Endothelial cell of umbilical vein (primary cell): ENCODE measurements at regions not wholly inside any gene's neighbourhood (a gene's known extent, or its start where the extent isn't known, plus 50 kb on each side); places are given as distances from the start of the nearest gene placed in this dataset.
"Not testable (repeated sequence)": the region's sequence is repeated elsewhere in the genome, so short reads cannot be mapped to it uniquely, and the experiment has no call there.

Experiments used
- BruUV-seq: library from RNA; stranded (reverse); fragments of 400-500 nt; replicated peaks from 2 replicates; lab custom pipeline; 2021; lab: Mats Ljungman, UMichigan
- CTCF ChIA-PET: fragments of 300-600, 350-600 bp; sonication (Branson Sonifier 250); formaldehyde crosslinking; loops from one replicate; lab custom pipeline; 2021; ENCODE audit warnings: antibody characterized with exemption, inconsistent platforms; lab: Charles Lee
- POLR2A ChIA-PET: fragments of 300-600, 350-600 bp; sonication (Branson Sonifier 250); formaldehyde crosslinking; loops from one replicate; lab custom pipeline; 2021; ENCODE audit warnings: antibody characterized with exemption, inconsistent platforms; lab: Charles Lee
- DNase-seq: peaks from one replicate; pipeline ENCODE4 v3.0.0-alpha.2; 2011; ENCODE audit warnings: low read depth, low spot score
- FAIRE-seq: peaks from 2 replicates; lab custom pipeline; 2011; peaks lifted over from hg19 to GRCh38; lab: Jason Lieb, UNC
- H2AFZ ChIP-seq: 2 replicates; pipeline ENCODE4 v1.6.0; 2012; ENCODE audit warnings: low read depth, low read length, control low read depth, inconsistent platforms
- H3K27ac ChIP-seq: 2 replicates; pipeline ENCODE4 v1.5.1; 2011; ENCODE audit warnings: low read depth, mild to moderate bottlenecking, control low read depth, low read length, moderate library complexity; ENCODE audit not compliant: insufficient read depth
- H3K27me3 ChIP-seq, 2 experiments: 2 replicates each; pipeline versions ENCODE4 v1.6.0 to v1.6.1; 2011; ENCODE audit warnings: low read length in 2 of 2, mixed read lengths in 1 of 2; ENCODE audit not compliant: control insufficient read depth in 2 of 2, insufficient read depth in 2 of 2
- H3K36me3 ChIP-seq, 2 experiments: 2 replicates in 1 of 2; 3 replicates in 1 of 2; pipeline ENCODE4 v1.5.1; 2011; ENCODE audit warnings: low read length in 2 of 2, mild to moderate bottlenecking in 1 of 2, moderate library complexity in 1 of 2; ENCODE audit not compliant: control insufficient read depth in 2 of 2, insufficient read depth in 2 of 2; ENCODE audit errors: extremely low read depth in 1 of 2
- H3K4me1 ChIP-seq: 3 replicates; pipeline ENCODE4 v1.5.1; 2011; ENCODE audit warnings: mild to moderate bottlenecking, low read length; ENCODE audit not compliant: control insufficient read depth, insufficient read depth; ENCODE audit errors: extremely low read depth
- H3K4me2 ChIP-seq: 2 replicates; pipeline ENCODE4 v1.6.1; 2011; ENCODE audit warnings: low read length, control low read depth, mixed read lengths; ENCODE audit not compliant: insufficient read depth
- H3K4me3 ChIP-seq, 3 experiments: fragments of 200-600 bp in 1 of 3; sonication (generic), shearing (Covaris generic) in 1 of 3; replicated peaks in 1 of 3; 2 replicates each; pipeline ENCODE4 v1.5.1; 2011 to 2016; ENCODE audit warnings: control low read depth in 3 of 3, low read length in 3 of 3, mild to moderate bottlenecking in 2 of 3, inconsistent platforms in 1 of 3, low read depth in 1 of 3, moderate library complexity in 1 of 3; ENCODE audit not compliant: insufficient read depth in 1 of 3
- H3K79me2 ChIP-seq: 2 replicates; pipeline ENCODE4 v1.6.0; 2012; ENCODE audit warnings: low read length, inconsistent platforms; ENCODE audit not compliant: control insufficient read depth, insufficient read depth
- H3K9ac ChIP-seq: replicated peaks from 2 replicates; pipeline ENCODE3; 2011; ENCODE audit warnings: low read length, control low read depth; ENCODE audit not compliant: insufficient read depth; ENCODE audit errors: extremely low read depth
- H3K9me1 ChIP-seq: replicated peaks from 3 replicates; pipeline ENCODE4 v1.6.0; 2011; ENCODE audit warnings: mild to moderate bottlenecking, low read length; ENCODE audit not compliant: control insufficient read depth, insufficient read depth; ENCODE audit errors: extremely low read depth
- H3K9me3 ChIP-seq: replicated peaks from 2 replicates; pipeline ENCODE4 v1.5.1; 2012; ENCODE audit warnings: low read length, inconsistent platforms; ENCODE audit not compliant: control insufficient read depth, insufficient read depth
- H4K20me1 ChIP-seq: replicated peaks from 2 replicates; pipeline ENCODE3; 2011; ENCODE audit warnings: mild to moderate bottlenecking, low read length; ENCODE audit not compliant: control insufficient read depth, insufficient read depth; ENCODE audit errors: extremely low read depth
- EZH2 ChIP-seq: IDR thresholded peaks from 2 replicates; pipeline ENCODE4 v1.6.1; 2012; ENCODE audit warnings: borderline replicate concordance, low read depth, mild to moderate bottlenecking, moderate library complexity, low read length, inconsistent platforms; ENCODE audit not compliant: severe bottlenecking
- FOS ChIP-seq: IDR thresholded peaks from 2 replicates; pipeline ENCODE4 v1.6.1; 2011; ENCODE audit warnings: mild to moderate bottlenecking, low read length, moderate library complexity, borderline replicate concordance; ENCODE audit not compliant: insufficient read depth
- GATA2 ChIP-seq: IDR thresholded peaks from 2 replicates; pipeline ENCODE4 v1.7.0; 2011; ENCODE audit warnings: low read depth, mild to moderate bottlenecking, moderate library complexity, mixed read lengths, low read length; ENCODE audit not compliant: insufficient read length, insufficient read depth
- JUN ChIP-seq: IDR thresholded peaks from 2 replicates; pipeline ENCODE4 v1.6.1; 2011; ENCODE audit warnings: borderline replicate concordance, low read depth; ENCODE audit not compliant: insufficient read length, insufficient read depth
- MYC ChIP-seq: IDR thresholded peaks from one replicate; pipeline ENCODE4 v1.6.1; 2011; ENCODE audit warnings: mild to moderate bottlenecking, low read depth, low read length
- POLR2A ChIP-seq: IDR thresholded peaks from 2 replicates; pipeline ENCODE4 v1.6.1; 2012; ENCODE audit warnings: low read depth, mild to moderate bottlenecking, control low read depth, low read length
- POLR2AphosphoS5 ChIP-seq: IDR thresholded peaks from 2 replicates; pipeline ENCODE4 v1.6.1; 2012; ENCODE audit warnings: low read depth, mild to moderate bottlenecking, control low read depth, low read length, moderate library complexity; ENCODE audit not compliant: insufficient read depth
- dilution Hi-C: fragments of 300-500 bp; cut with MboI; formaldehyde crosslinking; loops from one replicate; pipeline ENCODE4 v1.15.0; 2019; ENCODE audit warnings: low sequenced_read_pairs; ENCODE audit not compliant: extremely low pct_ligation_motif_present
- intact Hi-C: fragments of 100-400 bp; cut with micrococcal nuclease; formaldehyde crosslinking; loops from one replicate; pipeline ENCODE4 v1.10.0; 2022
- TF ChIP-seq, protein P1 (sequence below), 2 donors: IDR thresholded peaks; 1 replicate in 1 of 2; 2 replicates in 1 of 2; pipeline ENCODE4 v1.5.1; 2011; ENCODE audit warnings: low read length in 2 of 2, mild to moderate bottlenecking in 2 of 2, moderate library complexity in 2 of 2, control low read depth in 1 of 2, inconsistent platforms in 1 of 2, low read depth in 1 of 2; ENCODE audit not compliant: insufficient read depth in 1 of 2; ENCODE audit errors: extremely low read depth in 1 of 2
- TF ChIP-seq, protein P2 (sequence below): IDR thresholded peaks from 2 replicates; pipeline ENCODE4 v1.6.1; 2011; ENCODE audit not compliant: insufficient read depth, insufficient read length

DNA sequence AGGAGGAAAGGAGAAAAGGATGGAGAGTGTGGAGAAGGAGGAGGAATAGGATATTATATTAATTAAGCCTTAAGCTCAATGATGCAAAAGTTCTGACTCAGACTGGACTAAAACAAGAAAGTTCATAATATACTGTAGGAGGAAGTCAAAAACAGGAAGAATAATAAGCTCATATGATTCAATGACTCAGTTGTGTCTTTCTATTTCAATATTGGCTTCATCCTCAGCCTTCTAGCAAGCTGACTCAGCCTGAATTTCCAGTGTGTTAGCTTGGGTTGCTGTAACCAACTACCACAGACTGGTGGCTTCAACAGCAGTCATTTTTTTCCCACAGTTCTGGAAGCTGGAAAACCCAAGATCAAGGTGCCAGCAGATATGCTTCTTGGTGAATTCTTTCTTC, 254.8 kb upstream of the DPP6 start:
- CTCF ChIA-PET, dilution Hi-C loops, BruUV-seq, H3K4me1 ChIP-seq, H2AFZ ChIP-seq, POLR2A ChIA-PET, H3K27ac ChIP-seq, FAIRE-seq, H3K4me3 ChIP-seq, H3K4me2 ChIP-seq, H3K79me2 ChIP-seq, H3K9ac ChIP-seq, H3K9me1 ChIP-seq, intact Hi-C loops, H3K9me3 ChIP-seq, H3K36me3 ChIP-seq, H3K27me3 ChIP-seq, DNase-seq, H4K20me1 ChIP-seq: not testable (repeated sequence)

DNA sequence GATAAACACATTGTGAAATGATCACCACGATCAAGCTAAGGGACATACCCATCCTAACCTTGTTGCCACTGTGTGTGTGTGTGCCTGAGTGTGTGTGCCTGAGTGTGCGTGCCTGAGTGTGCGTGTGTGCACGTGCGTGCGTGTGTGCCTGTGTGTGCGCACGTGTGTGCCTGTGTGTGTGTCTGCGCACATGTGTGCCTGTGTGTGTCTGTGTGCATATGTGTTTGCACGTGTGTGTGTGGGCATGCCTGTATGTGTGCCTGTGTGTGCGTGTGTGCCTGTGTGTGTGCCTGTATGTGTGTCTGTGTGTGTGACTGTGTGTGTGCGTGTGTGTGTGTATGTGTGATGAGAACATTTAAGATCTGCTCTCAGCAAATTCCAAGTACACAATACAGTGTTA, 244.1 kb upstream of the DPP6 start:
- no peak overlapping the region for H2AFZ ChIP-seq
- BruUV-seq = no TSS peak
- DNase-seq = no peak
- dilution Hi-C loops = no loop called here
- ChIA-PET CTCF (no interaction called here), POLR2A (no interaction called here)
- TF ChIP-seq MYC (no peak), GATA2 (no peak), JUN (no peak), POLR2A (no peak), EZH2 (no peak), POLR2AphosphoS5 (no peak), FOS (no peak)
- TF ChIP-seq, protein P1, sequence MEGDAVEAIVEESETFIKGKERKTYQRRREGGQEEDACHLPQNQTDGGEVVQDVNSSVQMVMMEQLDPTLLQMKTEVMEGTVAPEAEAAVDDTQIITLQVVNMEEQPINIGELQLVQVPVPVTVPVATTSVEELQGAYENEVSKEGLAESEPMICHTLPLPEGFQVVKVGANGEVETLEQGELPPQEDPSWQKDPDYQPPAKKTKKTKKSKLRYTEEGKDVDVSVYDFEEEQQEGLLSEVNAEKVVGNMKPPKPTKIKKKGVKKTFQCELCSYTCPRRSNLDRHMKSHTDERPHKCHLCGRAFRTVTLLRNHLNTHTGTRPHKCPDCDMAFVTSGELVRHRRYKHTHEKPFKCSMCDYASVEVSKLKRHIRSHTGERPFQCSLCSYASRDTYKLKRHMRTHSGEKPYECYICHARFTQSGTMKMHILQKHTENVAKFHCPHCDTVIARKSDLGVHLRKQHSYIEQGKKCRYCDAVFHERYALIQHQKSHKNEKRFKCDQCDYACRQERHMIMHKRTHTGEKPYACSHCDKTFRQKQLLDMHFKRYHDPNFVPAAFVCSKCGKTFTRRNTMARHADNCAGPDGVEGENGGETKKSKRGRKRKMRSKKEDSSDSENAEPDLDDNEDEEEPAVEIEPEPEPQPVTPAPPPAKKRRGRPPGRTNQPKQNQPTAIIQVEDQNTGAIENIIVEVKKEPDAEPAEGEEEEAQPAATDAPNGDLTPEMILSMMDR (IDR thresholded peaks at IDR 0.05; ENCODE audit: extremely low read depth in 1 of 2, insufficient read depth in 1 of 2, low read depth in 1 of 2, low read length in 2 of 2) = no peak
- TF ChIP-seq, protein P2, sequence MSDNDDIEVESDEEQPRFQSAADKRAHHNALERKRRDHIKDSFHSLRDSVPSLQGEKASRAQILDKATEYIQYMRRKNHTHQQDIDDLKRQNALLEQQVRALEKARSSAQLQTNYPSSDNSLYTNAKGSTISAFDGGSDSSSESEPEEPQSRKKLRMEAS = no peak
- intact Hi-C loops = no loop called here
- H3K9me3 ChIP-seq = no peaks in the 10 kb centered on the region
- H3K36me3 ChIP-seq = no peaks in the 10 kb centered on the region
- no peaks in the 10 kb centered on the region for H3K9me1 ChIP-seq
- H3K9ac ChIP-seq = no peak overlapping the region
- no peak overlapping the region for H3K27ac ChIP-seq
- no peaks in the 10 kb centered on the region for H3K27me3 ChIP-seq
- no peak overlapping the region for H3K4me2 ChIP-seq
- FAIRE-seq = no peak
- H4K20me1 ChIP-seq = no peaks in the 10 kb centered on the region
- H3K4me3 ChIP-seq = no peak overlapping the region
- H3K4me1 ChIP-seq = no peaks in the 10 kb centered on the region
- H3K79me2 ChIP-seq = no peaks in the 10 kb centered on the region
